HTR-8/SVneo (cell line): ENCODE measurements at regions not wholly inside any gene's neighbourhood (a gene's known extent, or its start where the extent isn't known, plus 50 kb on each side); places are given as distances from the start of the nearest gene placed in this dataset.

Experiments used
- DNase-seq: peaks from one replicate; pipeline ENCODE4 v3.0.0; 2011; ENCODE audit warnings: low spot score, mixed read lengths; ENCODE audit not compliant: insufficient read length
- FAIRE-seq: peaks from 2 replicates; lab custom pipeline; 2011; peaks lifted over from hg19 to GRCh38; lab: Jason Lieb, UNC

GRCh38 chr6:125533710-125534397 lies 215.6 kb upstream of the HEY2 start:
- DNase-seq (no peak), FAIRE-seq (no peak)

GRCh38 chr6:125534430-125535263 lies 214.8 kb upstream of the HEY2 start:
- DNase-seq (no peak), FAIRE-seq (no peak)

GRCh38 chr6:125537090-125537489 lies 212.3 kb upstream of the HEY2 start:
- DNase-seq = no peak
- no peak for FAIRE-seq

GRCh38 chr6:125539892-125540291 lies 209.5 kb upstream of the HEY2 start:
- FAIRE-seq = no peak
- no peak for DNase-seq

- DNase-seq (no peak), FAIRE-seq (no peak)
Observed at GRCh38 chr6:125544819-125545218, 204.6 kb upstream of the HEY2 start.

- DNase-seq = no peak
- FAIRE-seq = no peak
Observed at GRCh38 chr6:125546841-125547251, 202.6 kb upstream of the HEY2 start.

- FAIRE-seq (no peak), DNase-seq (no peak)
Observed at GRCh38 chr6:125547381-125547780, 202.1 kb upstream of the HEY2 start.

- DNase-seq = no peak
- no peak for FAIRE-seq
Observed at GRCh38 chr6:125549202-125549884, 200.1 kb upstream of the HEY2 start.

- DNase-seq = no peak
- no peak for FAIRE-seq
Observed at GRCh38 chr6:125550892-125551291, 198.5 kb upstream of the HEY2 start.

GRCh38 chr6:125552819-125553218 lies 196.6 kb upstream of the HEY2 start:
- FAIRE-seq (no peak), DNase-seq (no peak)

- DNase-seq (no peak), FAIRE-seq (no peak)
Observed at GRCh38 chr6:125554456-125554855, 195.0 kb upstream of the HEY2 start.

GRCh38 chr6:125558241-125558843 lies 191.1 kb upstream of the HEY2 start:
- DNase-seq (no peak), FAIRE-seq (no peak)

- no peak for FAIRE-seq
- DNase-seq = no peak
Observed at GRCh38 chr6:125558907-125559306, 190.5 kb upstream of the HEY2 start.

GRCh38 chr6:125562156-125562555 lies 187.3 kb upstream of the HEY2 start:
- DNase-seq (no peak), FAIRE-seq (no peak)

GRCh38 chr6:125564941-125565340 lies 184.5 kb upstream of the HEY2 start:
- no peak for DNase-seq

GRCh38 chr6:125567407-125567806 lies 182.0 kb upstream of the HEY2 start:
- FAIRE-seq (no peak), DNase-seq (no peak)

More at GRCh38 chr6:125564941-125565340, 184.5 kb upstream of the HEY2 start:
- no peak for FAIRE-seq

- no peak for FAIRE-seq
- DNase-seq = no peak
Observed at GRCh38 chr6:125568609-125569008, 180.8 kb upstream of the HEY2 start.

- DNase-seq (no peak), FAIRE-seq (no peak)
Observed at GRCh38 chr6:125570526-125570925, 178.9 kb upstream of the HEY2 start.

GRCh38 chr6:125571207-125571755 lies 178.2 kb upstream of the HEY2 start:
- DNase-seq = no peak
- no peak for FAIRE-seq

- no peak for FAIRE-seq
- DNase-seq = no peak
Observed at GRCh38 chr6:125574604-125575003, 174.8 kb upstream of the HEY2 start.
